BJ (cell line): ENCODE measurements at regions not wholly inside any gene's neighbourhood (a gene's known extent, or its start where the extent isn't known, plus 50 kb on each side); places are given as distances from the start of the nearest gene placed in this dataset.

Source experiments
- CTCF ChIA-PET: fragments of 350-600 bp; formaldehyde crosslinking; extraction: SDS; loops from one replicate; lab custom pipeline; 2021; ENCODE audit warnings: antibody characterized with exemption, inconsistent platforms; lab: Yijun Ruan, JAX
- POLR2A ChIA-PET: fragments of 300-600 bp; sonication (Branson Sonifier 250); formaldehyde crosslinking; extraction: SDS; loops from one replicate; lab custom pipeline; 2021; ENCODE audit warnings: antibody characterized with exemption; lab: Charles Lee
- DNase-seq: peaks from one replicate; pipeline ENCODE4 v3.0.0-alpha.2; 2011; ENCODE audit warnings: low read depth
- H3K27me3 ChIP-seq: 2 replicates; pipeline ENCODE4 v1.6.0; 2011; ENCODE audit warnings: low read length; ENCODE audit not compliant: control insufficient read depth, insufficient read depth
- H3K36me3 ChIP-seq: 2 replicates; pipeline ENCODE4 v1.5.1; 2011; ENCODE audit warnings: low read length; ENCODE audit not compliant: control insufficient read depth, insufficient read depth
- H3K4me3 ChIP-seq: 2 replicates; pipeline ENCODE4 v1.5.1; 2011; ENCODE audit warnings: low read depth, mild to moderate bottlenecking, control low read depth, low read length
- TF ChIP-seq, protein P1 (sequence below): IDR thresholded peaks from 2 replicates; pipeline ENCODE4 v1.5.1; 2011; ENCODE audit warnings: low read depth, mild to moderate bottlenecking, control low read depth, inconsistent platforms, low read length, moderate library complexity; ENCODE audit not compliant: insufficient read depth

DNA sequence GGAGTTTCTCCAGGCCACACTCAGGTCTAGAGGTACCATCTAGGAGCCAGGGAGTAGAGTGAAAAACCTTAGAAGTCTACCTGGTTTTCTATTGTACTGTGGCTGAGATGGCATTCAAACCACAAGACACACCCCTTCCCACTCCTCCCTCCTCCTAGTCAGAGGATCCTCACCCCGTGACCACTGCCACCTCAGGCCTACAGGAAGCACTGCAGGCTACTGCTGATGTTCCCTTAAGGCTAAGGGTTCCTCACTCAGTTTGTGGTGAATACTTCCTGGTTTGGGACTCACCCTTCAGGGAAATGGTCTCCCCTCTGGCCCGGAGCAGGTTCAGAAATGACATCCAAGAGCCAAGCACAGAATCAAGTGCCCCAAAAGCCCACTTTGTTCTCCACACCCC lies 1293.9 kb downstream of the JRKL start:
- DNase-seq = no peak
- TF ChIP-seq, protein P1, sequence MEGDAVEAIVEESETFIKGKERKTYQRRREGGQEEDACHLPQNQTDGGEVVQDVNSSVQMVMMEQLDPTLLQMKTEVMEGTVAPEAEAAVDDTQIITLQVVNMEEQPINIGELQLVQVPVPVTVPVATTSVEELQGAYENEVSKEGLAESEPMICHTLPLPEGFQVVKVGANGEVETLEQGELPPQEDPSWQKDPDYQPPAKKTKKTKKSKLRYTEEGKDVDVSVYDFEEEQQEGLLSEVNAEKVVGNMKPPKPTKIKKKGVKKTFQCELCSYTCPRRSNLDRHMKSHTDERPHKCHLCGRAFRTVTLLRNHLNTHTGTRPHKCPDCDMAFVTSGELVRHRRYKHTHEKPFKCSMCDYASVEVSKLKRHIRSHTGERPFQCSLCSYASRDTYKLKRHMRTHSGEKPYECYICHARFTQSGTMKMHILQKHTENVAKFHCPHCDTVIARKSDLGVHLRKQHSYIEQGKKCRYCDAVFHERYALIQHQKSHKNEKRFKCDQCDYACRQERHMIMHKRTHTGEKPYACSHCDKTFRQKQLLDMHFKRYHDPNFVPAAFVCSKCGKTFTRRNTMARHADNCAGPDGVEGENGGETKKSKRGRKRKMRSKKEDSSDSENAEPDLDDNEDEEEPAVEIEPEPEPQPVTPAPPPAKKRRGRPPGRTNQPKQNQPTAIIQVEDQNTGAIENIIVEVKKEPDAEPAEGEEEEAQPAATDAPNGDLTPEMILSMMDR = no peak
- POLR2A ChIA-PET = no interaction called here
- no peaks in the 10 kb centered on the region for H3K36me3 ChIP-seq
- H3K27me3 ChIP-seq = no peaks in the 10 kb centered on the region
- CTCF ChIA-PET = no interaction called here
- H3K4me3 ChIP-seq = no peak overlapping the region

DNA sequence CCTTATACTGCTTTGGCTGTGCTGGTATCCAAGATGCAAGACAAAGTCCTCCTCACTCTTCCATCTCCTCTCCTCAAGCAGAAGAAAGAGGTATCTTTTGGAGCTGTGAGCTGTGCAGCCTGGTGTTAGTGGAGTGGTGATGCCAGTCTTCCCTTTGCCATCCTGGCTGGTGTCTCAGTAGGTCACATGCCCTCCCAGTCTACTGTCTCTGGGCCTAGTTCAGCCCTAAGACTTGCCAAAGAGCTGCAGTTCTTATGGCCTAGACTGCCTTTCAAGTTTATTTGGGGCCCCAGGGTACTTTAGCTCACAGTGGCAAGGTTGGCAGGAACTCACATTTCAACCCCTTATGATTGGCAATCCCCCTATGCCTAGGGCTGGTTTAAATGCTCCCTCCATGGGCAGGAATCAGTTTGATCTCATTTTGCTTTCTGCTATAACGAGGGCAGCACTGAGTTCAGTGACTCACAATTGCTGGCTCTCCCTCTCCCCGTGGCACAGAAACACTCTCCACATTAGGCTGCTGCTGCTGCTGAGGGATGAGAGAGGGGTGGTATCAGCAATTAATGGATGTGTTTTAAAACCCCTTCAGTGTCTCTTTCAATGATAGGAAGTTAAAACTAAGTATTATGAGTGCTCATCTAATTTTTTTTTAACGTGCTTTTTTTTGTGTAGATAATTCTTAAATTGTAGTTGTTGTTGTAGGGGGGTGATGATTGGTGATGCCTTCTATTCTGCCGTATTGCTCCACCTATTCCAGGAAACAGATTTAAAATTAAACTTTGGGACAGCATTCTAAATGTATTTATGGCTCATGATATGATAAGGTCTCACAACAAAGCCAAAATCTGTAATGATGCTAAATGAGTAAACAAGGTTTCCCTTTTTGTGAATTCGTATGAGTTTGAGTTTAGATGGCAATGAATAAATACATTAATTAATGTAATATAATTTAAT lies 1295.0 kb downstream of the JRKL start:
- Histone ChIP-seq H3K4me3 (no peak overlapping the region), H3K36me3 (no peaks in the 10 kb centered on the region), H3K27me3 (no peaks in the 10 kb centered on the region)
- TF ChIP-seq, protein P1 = no peak
- DNase-seq = no peak
- CTCF ChIA-PET = no interaction called here
- POLR2A ChIA-PET = no interaction called here

DNA sequence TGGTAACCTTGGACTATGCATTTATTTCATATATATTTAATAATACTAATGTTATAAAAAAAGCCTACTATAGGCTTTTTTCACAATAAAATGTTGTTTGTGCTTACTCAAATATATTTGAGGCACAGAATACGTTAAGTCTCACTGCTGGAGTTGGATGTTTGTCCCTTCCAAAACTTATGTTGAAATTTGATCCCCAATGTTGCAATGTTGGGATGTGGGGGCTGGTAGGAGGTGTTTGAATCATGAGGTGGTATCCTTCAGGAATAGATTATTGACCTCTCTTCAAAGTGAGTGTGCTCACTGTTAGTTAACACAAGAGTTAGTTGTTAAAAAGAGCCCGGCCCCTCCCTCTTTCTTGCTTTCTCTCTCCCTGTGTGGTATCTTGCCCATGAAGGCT lies 1295.9 kb downstream of the JRKL start:
- no peak for DNase-seq
- CTCF ChIA-PET = no interaction called here
- Histone ChIP-seq H3K4me3 (no peak overlapping the region), H3K36me3 (no peaks in the 10 kb centered on the region), H3K27me3 (no peaks in the 10 kb centered on the region)
- TF ChIP-seq, protein P1 = no peak
- POLR2A ChIA-PET = no interaction called here

DNA sequence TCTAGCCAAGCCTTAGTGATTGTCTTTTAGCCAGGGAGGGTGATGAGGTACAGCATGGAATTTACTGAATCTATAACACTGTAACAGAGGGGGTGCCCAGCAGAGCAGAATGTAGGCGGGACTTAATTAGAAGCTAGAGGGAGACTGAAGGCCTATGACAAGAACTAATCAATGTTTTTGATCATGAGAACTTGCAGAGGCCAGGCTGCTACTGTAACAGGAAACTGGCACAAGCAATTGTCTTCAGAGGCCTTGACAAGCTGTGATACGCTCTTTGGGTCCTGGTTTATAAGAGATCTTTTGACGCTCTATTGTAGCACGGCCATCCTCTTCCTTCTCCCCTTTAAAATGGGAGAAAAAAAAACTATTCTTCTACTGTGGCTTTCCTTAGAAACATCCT lies 1297.3 kb downstream of the JRKL start:
- ChIA-PET POLR2A (no interaction called here), CTCF (no interaction called here)
- no peak for DNase-seq
- H3K4me3 ChIP-seq = no peak overlapping the region
- no peaks in the 10 kb centered on the region for H3K36me3 ChIP-seq
- H3K27me3 ChIP-seq = no peaks in the 10 kb centered on the region
- TF ChIP-seq, protein P1 = no peak

DNA sequence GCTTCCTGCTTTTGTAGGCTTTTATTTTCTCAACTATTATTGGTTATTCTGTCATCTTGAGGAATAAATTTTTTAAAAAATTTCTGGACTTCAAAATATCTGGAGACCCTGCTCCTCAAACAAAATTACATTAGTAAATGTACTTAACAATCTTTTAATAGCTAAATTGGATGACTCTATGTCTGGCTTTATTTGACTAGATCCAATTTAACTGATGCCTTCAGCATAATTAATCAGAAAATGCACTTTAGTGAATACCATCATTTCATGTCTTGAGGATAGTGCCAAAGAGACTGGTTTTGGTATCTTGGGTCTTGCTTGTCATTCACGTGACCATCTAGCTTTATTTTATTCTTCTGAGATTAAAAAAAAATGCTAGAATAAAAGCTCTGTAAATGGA lies 1301.2 kb downstream of the JRKL start:
- DNase-seq = no peak
- Histone ChIP-seq H3K27me3 (no peaks in the 10 kb centered on the region), H3K36me3 (no peaks in the 10 kb centered on the region), H3K4me3 (no peak overlapping the region)
- TF ChIP-seq, protein P1 = no peak
- ChIA-PET POLR2A (no interaction called here), CTCF (no interaction called here)
